B cell (primary cell): ENCODE measurements at regions not wholly inside any gene's neighbourhood (a gene's known extent, or its start where the extent isn't known, plus 50 kb on each side); places are given as distances from the start of the nearest gene placed in this dataset.

Source experiments
- ATAC-seq: fragments of 200-7000 bp; cut with Tn5 transposase; one replicate; pipeline ENCODE4 v1.10.0; 2021; ENCODE audit warnings: low read depth, mild to moderate bottlenecking, moderate number of reproducible peaks, moderate library complexity
- CTCF ChIA-PET: fragments of 350-600 bp; sonication (Branson Sonifier 250); formaldehyde crosslinking; loops from one replicate; lab custom pipeline; 2021; ENCODE audit warnings: antibody characterized with exemption, inconsistent platforms; lab: Charles Lee
- POLR2A ChIA-PET: fragments of 350-600 bp; sonication (Branson Sonifier 250); formaldehyde crosslinking; loops from one replicate; lab custom pipeline; 2021; ENCODE audit warnings: antibody characterized with exemption; lab: Charles Lee
- DNase-seq: peaks from one replicate; pipeline ENCODE4 v3.0.0; 2013
- H2AFZ ChIP-seq: 2 replicates; pipeline ENCODE4 v1.6.1; 2012; ENCODE audit warnings: mild to moderate bottlenecking, low read depth, low read length; ENCODE audit not compliant: insufficient read depth, poor library complexity, severe bottlenecking
- H3K27ac ChIP-seq, 2 donors: 1 replicate in 1 of 2; 2 replicates in 1 of 2; pipeline ENCODE4 v1.5.1; 2012 to 2013; ENCODE audit warnings: low read length in 2 of 2, mild to moderate bottlenecking in 2 of 2, moderate library complexity in 1 of 2
- H3K27me3 ChIP-seq, 4 experiments: fragments of 200-600 bp in 1 of 4; sonication (generic) in 1 of 4; replicated peaks in 1 of 4; 1 replicate in 2 of 4; 2 replicates in 2 of 4; pipeline versions ENCODE4 v1.6.1 to v1.7.0; 2013 to 2016; ENCODE audit warnings: low read length in 3 of 4, mild to moderate bottlenecking in 2 of 4, mixed read lengths in 1 of 4, moderate library complexity in 1 of 4; ENCODE audit not compliant: insufficient read depth in 4 of 4, control insufficient read depth in 3 of 4; ENCODE audit errors: control extremely low read depth in 1 of 4
- H3K36me3 ChIP-seq, 2 experiments: replicated peaks in 1 of 2; 1 replicate in 1 of 2; 2 replicates in 1 of 2; pipeline versions ENCODE4 v1.6.1 to v1.7.1; 2013; ENCODE audit warnings: low read length in 1 of 2; ENCODE audit not compliant: insufficient read depth in 2 of 2, control insufficient read depth in 1 of 2; ENCODE audit errors: control extremely low read depth in 1 of 2, extremely low read depth in 1 of 2
- H3K4me1 ChIP-seq, 2 donors: fragments of 200-600 bp in 1 of 2; sonication (generic) in 1 of 2; 1 replicate in 1 of 2; 2 replicates in 1 of 2; pipeline versions ENCODE4 v1.5.1 to v1.6.1; 2013 to 2017; ENCODE audit warnings: low read length in 2 of 2; ENCODE audit not compliant: control insufficient read depth in 2 of 2, insufficient read depth in 2 of 2
- H3K4me2 ChIP-seq: replicated peaks from 2 replicates; pipeline ENCODE3; 2012; ENCODE audit warnings: mild to moderate bottlenecking, low read depth, low read length; ENCODE audit not compliant: poor library complexity, severe bottlenecking
- H3K4me3 ChIP-seq, 5 experiments: fragments of 200-600 bp in 1 of 5; sonication (generic) in 1 of 5; 1 replicate in 3 of 5; 2 replicates in 2 of 5; pipeline versions ENCODE4 v1.5.1 to v1.7.0; 2011 to 2016; ENCODE audit warnings: low read length in 4 of 5, mild to moderate bottlenecking in 4 of 5, low read depth in 2 of 5, control low read depth in 1 of 5, moderate library complexity in 1 of 5; ENCODE audit not compliant: insufficient read depth in 1 of 5; ENCODE audit errors: control extremely low read depth in 1 of 5, extremely low read depth in 1 of 5
- H3K79me2 ChIP-seq: fragments of 200-600 bp; sonication (generic); one replicate; pipeline ENCODE4 v1.6.0; 2016; ENCODE audit warnings: low read length; ENCODE audit not compliant: control insufficient read depth, insufficient read depth
- H3K9ac ChIP-seq: fragments of 200-600 bp; sonication (generic); 2 replicates; pipeline ENCODE4 v1.6.1; 2017; ENCODE audit warnings: mild to moderate bottlenecking, low read length, moderate library complexity
- H3K9me3 ChIP-seq, 3 donors: one replicate each; pipeline versions ENCODE4 v1.6.1 to v1.7.1; 2013; ENCODE audit warnings: low read length in 2 of 3; ENCODE audit not compliant: control insufficient read depth in 2 of 3, insufficient read depth in 1 of 3; ENCODE audit errors: control extremely low read depth in 1 of 3
- H4K20me1 ChIP-seq: 2 replicates; pipeline ENCODE4 v1.6.0; 2012; ENCODE audit warnings: mild to moderate bottlenecking, low read length; ENCODE audit not compliant: insufficient read depth, control insufficient read depth, poor library complexity, severe bottlenecking
- H3K27ac Mint-ChIP-seq: one replicate; pipeline ENCODE4 v1.8.0; 2021; ENCODE audit warnings: mixed read lengths
- H3K27me3 Mint-ChIP-seq: one replicate; pipeline ENCODE4 v1.8.0; 2021; ENCODE audit warnings: mixed read lengths
- H3K4me1 Mint-ChIP-seq: one replicate; pipeline ENCODE4 v1.8.0; 2021; ENCODE audit warnings: mixed read lengths
- H3K4me3 Mint-ChIP-seq: one replicate; pipeline ENCODE4 v1.8.0; 2021; ENCODE audit warnings: mixed read lengths
- H3K9me3 Mint-ChIP-seq: one replicate; pipeline ENCODE4 v1.8.0; 2022; ENCODE audit warnings: mixed read lengths; ENCODE audit not compliant: insufficient read depth
- CTCF ChIP-seq: fragments of 200-600 bp; IDR thresholded peaks from one replicate; pipeline ENCODE4 v1.8.0; 2022; ENCODE audit warnings: antibody characterized with exemption, mild to moderate bottlenecking
- EZH2 ChIP-seq: IDR thresholded peaks from 2 replicates; pipeline ENCODE4 v1.6.1; 2012; ENCODE audit warnings: borderline replicate concordance, low read depth, mild to moderate bottlenecking, moderate library complexity, low read length; ENCODE audit not compliant: insufficient read depth, poor library complexity, severe bottlenecking
- WGBS: methylation state at CpG from one replicate; pipeline ENCODE4 v1.1.5; 2013; ENCODE audit warnings: missing lambda C conversion rate; ENCODE audit not compliant: insufficient coverage; 5-methylcytosine and 5-hydroxymethylcytosine counted together
- intact Hi-C: fragments of 100-400 bp; cut with micrococcal nuclease; formaldehyde crosslinking; loops from one replicate; pipeline ENCODE4 v1.10.0; 2022

- Mint-ChIP-seq H3K4me3 (no peak overlapping the region), H3K27me3 (no peaks in the 10 kb centered on the region), H3K9me3 (no peaks in the 10 kb centered on the region), H3K4me1 (no peaks in the 10 kb centered on the region), H3K27ac (no peak overlapping the region)
- Histone ChIP-seq H3K4me3 (no peak overlapping the region), H3K4me2 (no peak overlapping the region), H3K9me3 (peaks cover 0 to 16% (median 0%) of the 10 kb centered on the region in 3 donors), H3K27me3 (no peaks in the 10 kb centered on the region), H3K36me3 (no peaks in the 10 kb centered on the region), H2AFZ (no peak overlapping the region), H3K9ac (no peak overlapping the region), H3K79me2 (no peaks in the 10 kb centered on the region), H4K20me1 (no peaks in the 10 kb centered on the region), H3K27ac (no peak overlapping the region), H3K4me1 (no peaks in the 10 kb centered on the region)
- ATAC-seq (no peak), DNase-seq (no peak)
- TF ChIP-seq CTCF (no peak), EZH2 (no peak)
- ChIA-PET CTCF (no interaction called here), POLR2A (no interaction called here)
- WGBS = 84% methylated on average over 4 of the region's 6 CpGs
- intact Hi-C loops = no loop called here
These were observed 754.6 kb upstream of the EEF2KMT start for GRCh38 chr16:5852151-5852550.

GRCh38 chr16:5851393-5851982 lies 753.9 kb upstream of the EEF2KMT start:
- Histone ChIP-seq H3K4me1 (no peaks in the 10 kb centered on the region), H3K9ac (no peak overlapping the region), H3K36me3 (no peaks in the 10 kb centered on the region), H2AFZ (no peak overlapping the region), H3K4me3 (no peak overlapping the region), H3K27me3 (no peaks in the 10 kb centered on the region), H3K79me2 (no peaks in the 10 kb centered on the region), H4K20me1 (no peaks in the 10 kb centered on the region), H3K4me2 (no peak overlapping the region), H3K9me3 (peaks cover 0 to 16% (median 0%) of the 10 kb centered on the region in 3 donors), H3K27ac (no peak overlapping the region)
- no peak for DNase-seq
- TF ChIP-seq CTCF (no peak), EZH2 (no peak)
- ATAC-seq = no peak
- H3K27ac Mint-ChIP-seq = no peak overlapping the region
- intact Hi-C loops = no loop called here
- no peaks in the 10 kb centered on the region for H3K27me3 Mint-ChIP-seq
- no peaks in the 10 kb centered on the region for H3K9me3 Mint-ChIP-seq
- CTCF ChIA-PET = no interaction called here
- no peaks in the 10 kb centered on the region for H3K4me1 Mint-ChIP-seq
- H3K4me3 Mint-ChIP-seq = no peak overlapping the region
- 61% methylated on average over 9 of the region's 13 CpGs for WGBS
- POLR2A ChIA-PET = no interaction called here
